ENCODE measurements at regions not wholly inside any gene's neighbourhood (a gene's known extent, or its start where the extent isn't known, plus 50 kb on each side); places are given as distances from the start of the nearest gene placed in this dataset.
"Not testable (repeated sequence)": the region's sequence is repeated elsewhere in the genome, so short reads cannot be mapped to it uniquely, and the experiment has no call there.

GRCh38 chr5:96292582-96293247 is 140.3 kb downstream of the PCSK1 start (continued):
- no peak for TF ChIP-seq IRF2 (CRISPR knock-in tag; IDR thresholded peaks at IDR 0.05; ENCODE audit: borderline replicate concordance, low read depth)

- H3K27ac Mint-ChIP-seq; POLR2A ChIA-PET; H3K36me3 Mint-ChIP-seq; CTCF ChIA-PET; ATAC-seq; DNase-seq (ENCODE audit: low spot score); H3K27me3 Mint-ChIP-seq (ENCODE audit: low read depth); H3K4me3 Mint-ChIP-seq; H3K9me3 Mint-ChIP-seq: not testable (repeated sequence)
- H3K4me1 Mint-ChIP-seq: peaks cover 23% of the 10 kb centered on the region
Measured at GRCh38 chr5:96289287-96289686, 143.8 kb downstream of the PCSK1 start.

- Mint-ChIP-seq H3K4me3 (no peak overlapping the region), H3K4me1 (peaks cover 23% of the 10 kb centered on the region), H3K27me3 (ENCODE audit: low read depth) (no peaks in the 10 kb centered on the region), H3K27ac (no peak overlapping the region), H3K36me3 (no peaks in the 10 kb centered on the region), H3K9me3 (peaks cover 9% of the 10 kb centered on the region)
- POLR2A ChIA-PET: no interaction called here
- no peak for DNase-seq (ENCODE audit: low spot score)
- ATAC-seq: no peak
- CTCF ChIA-PET: no interaction called here
- TF ChIP-seq GABPB1 (CRISPR knock-in tag; IDR thresholded peaks at IDR 0.05) (peak; percentile 50; the same call in 1 of the 2 replicates), ELF4 (CRISPR knock-in tag; IDR thresholded peaks at IDR 0.05; ENCODE audit: low read depth) (no peak)
Measured at GRCh38 chr5:96288845-96289185, 144.2 kb downstream of the PCSK1 start.

- Mint-ChIP-seq H3K4me1 (peaks cover 23% of the 10 kb centered on the region), H3K9me3 (peaks cover 9% of the 10 kb centered on the region), H3K4me3 (no peak overlapping the region), H3K36me3 (no peaks in the 10 kb centered on the region), H3K27me3 (ENCODE audit: low read depth) (no peaks in the 10 kb centered on the region), H3K27ac (no peak overlapping the region)
- TF ChIP-seq GRHL2 (CRISPR knock-in tag; IDR thresholded peaks at IDR 0.05; ENCODE audit: insufficient replicate concordance, severe bottlenecking): no peak
- no peak for TF ChIP-seq NFE2L1 (CRISPR knock-in tag; IDR thresholded peaks at IDR 0.05)
- no peak for TF ChIP-seq AFF4 (CRISPR knock-in tag; IDR thresholded peaks at IDR 0.05; ENCODE audit: borderline replicate concordance)
- no peak for TF ChIP-seq FOXP4 (CRISPR knock-in tag; IDR thresholded peaks at IDR 0.05)
- TF ChIP-seq SMAD3 (CRISPR knock-in tag; IDR thresholded peaks at IDR 0.05; ENCODE audit: borderline replicate concordance): no peak
- TF ChIP-seq TP53 (CRISPR knock-in tag; IDR thresholded peaks at IDR 0.05): no peak
- TF ChIP-seq E2F1 (CRISPR knock-in tag; IDR thresholded peaks at IDR 0.05): no peak
- TF ChIP-seq NR3C1 (CRISPR knock-in tag; conservative IDR thresholded peaks at IDR 0.05; ENCODE audit: low read depth): no peak
- DNase-seq (ENCODE audit: low spot score) (no peak), ATAC-seq (no peak)
- POLR2A ChIA-PET: no interaction called here
- CTCF ChIA-PET: no interaction called here
Measured at GRCh38 chr5:96288166-96288844, 144.7 kb downstream of the PCSK1 start.
